Activated T-cell treated with anti-CD3 and anti-CD28 coated beads for 4 hours (primary cell): ENCODE measurements at regions not wholly inside any gene's neighbourhood (a gene's known extent, or its start where the extent isn't known, plus 50 kb on each side); places are given as distances from the start of the nearest gene placed in this dataset.
"Not testable (repeated sequence)": the region's sequence is repeated elsewhere in the genome, so short reads cannot be mapped to it uniquely, and the experiment has no call there.

ENCODE experiments used
- DNase-seq: peaks from one replicate; pipeline ENCODE4 v3.0.0-alpha.2; 2020

- DNase-seq: no peak
These were observed 152.2 kb downstream of the LIPI start for GRCh38 chr21:14058566-14058965.

GRCh38 chr21:14057841-14058481 lies 152.8 kb downstream of the LIPI start:
- DNase-seq: not testable (repeated sequence)

GRCh38 chr21:14057313-14057712 lies 153.4 kb downstream of the LIPI start:
- DNase-seq: no peak

- DNase-seq: no peak
These were observed 154.0 kb downstream of the LIPI start for GRCh38 chr21:14056771-14057191.

- DNase-seq: not testable (repeated sequence)
These were observed 154.8 kb downstream of the LIPI start for GRCh38 chr21:14055746-14056515.

- no peak for DNase-seq
These were observed 156.1 kb downstream of the LIPI start for GRCh38 chr21:14054682-14055081.

GRCh38 chr21:14050121-14050520 lies 160.6 kb downstream of the LIPI start:
- no peak for DNase-seq

GRCh38 chr21:14046401-14046800 lies 164.4 kb downstream of the LIPI start:
- DNase-seq: no peak

- no peak for DNase-seq
These were observed 170.4 kb downstream of the LIPI start for GRCh38 chr21:14040386-14040785.

GRCh38 chr21:14028619-14029018 lies 182.1 kb downstream of the LIPI start:
- DNase-seq: not testable (repeated sequence)

GRCh38 chr21:14027235-14027869 lies 183.4 kb downstream of the LIPI start:
- peak; percentile 71 for DNase-seq

- not testable (repeated sequence) for DNase-seq
These were observed 190.6 kb downstream of the LIPI start for GRCh38 chr21:14020108-14020507.

GRCh38 chr21:14015841-14016240 lies 194.9 kb downstream of the LIPI start:
- not testable (repeated sequence) for DNase-seq

GRCh38 chr21:14013623-14014498 lies 196.9 kb downstream of the LIPI start:
- not testable (repeated sequence) for DNase-seq

- no peak for DNase-seq
These were observed 197.6 kb downstream of the LIPI start for GRCh38 chr21:14013056-14013603.

- no peak for DNase-seq
These were observed 198.3 kb downstream of the LIPI start for GRCh38 chr21:14012409-14012808.

- DNase-seq: not testable (repeated sequence)
These were observed 199.0 kb downstream of the LIPI start for GRCh38 chr21:14011751-14012150.

GRCh38 chr21:14011149-14011548 lies 199.6 kb downstream of the LIPI start:
- DNase-seq: not testable (repeated sequence)

GRCh38 chr21:14010729-14011128 lies 200.0 kb downstream of the LIPI start:
- DNase-seq: no peak

- not testable (repeated sequence) for DNase-seq
These were observed 200.8 kb downstream of the LIPI start for GRCh38 chr21:14009990-14010389.

GRCh38 chr21:14009238-14009981 lies 201.3 kb downstream of the LIPI start:
- not testable (repeated sequence) for DNase-seq

- not testable (repeated sequence) for DNase-seq
These were observed 202.3 kb downstream of the LIPI start for GRCh38 chr21:14008436-14008835.
